ENCODE measurements at regions not wholly inside any gene's neighbourhood (a gene's known extent, or its start where the extent isn't known, plus 50 kb on each side); places are given as distances from the start of the nearest gene placed in this dataset.

GRCh38 chr20:4076033-4076432 is 60.7 kb upstream of the RNF24 start:
- ChIA-PET CTCF (ENCODE audit: low intra/inter-chr PET ratio, low total read pairs) (no interaction called here), POLR2A (no interaction called here)
- no peak for FAIRE-seq
- 3% methylated on average over 3 of the region's 3 CpGs for WGBS (ENCODE audit: low lambda C conversion rate)
- ATAC-seq = no peak
- H3K79me2 ChIP-seq (ENCODE audit: insufficient read depth, low read length) = no peaks in the 10 kb centered on the region
- in situ Hi-C loops (cut with HindIII; ENCODE audit: extremely low pct_ligation_motif_present, low pct_unique_long_range_greater_than_20kb) (no loop called here), intact Hi-C loops (cut with micrococcal nuclease; ENCODE audit: unreplicated experiment) (no loop called here)
- H2AFZ ChIP-seq (ENCODE audit: low read length) = no peak overlapping the region
- H3K36me3 ChIP-seq (replicated peaks in 1 of 2; ENCODE audit: control insufficient read depth in 1 of 2, insufficient read depth in 2 of 2, low read length in 2 of 2) = no peaks in the 10 kb centered on the region
- H3K9ac ChIP-seq (ENCODE audit: insufficient read depth, low read depth, low read length) = no peak overlapping the region
- H3K4me3 ChIP-seq (replicated peaks in 1 of 3; ENCODE audit: insufficient read depth in 1 of 3, low read depth in 2 of 3, low read length in 3 of 3) = no peak overlapping the region
- H3K27me3 ChIP-seq (ENCODE audit: control insufficient read depth in 1 of 2, insufficient read depth in 2 of 2, low read length in 2 of 2) = peaks cover 0 to 13% of the 10 kb centered on the region in 2 experiments; a peak in 1 of 5 replicates
- no peaks in the 10 kb centered on the region for H3K4me1 ChIP-seq (ENCODE audit: insufficient read depth, low read length)
- H3K9me3 ChIP-seq (ENCODE audit: low read length) = no peaks in the 10 kb centered on the region
- H3K27ac ChIP-seq (ENCODE audit: extremely low read length, insufficient read depth, low read length) = no peak overlapping the region
- DNase-seq (ENCODE audit: low spot score) = no peak
- no TSS peak for BruUV-seq (replicated peaks)
- no peaks in the 10 kb centered on the region for H4K20me1 ChIP-seq (ENCODE audit: insufficient read depth, low read length)
- TF ChIP-seq CBFB (CRISPR knock-in tag; IDR thresholded peaks at IDR 0.05) (no peak), PTBP1 (IDR thresholded peaks at IDR 0.05; ENCODE audit: low read depth, low read length, poor library complexity, severe bottlenecking) (no peak), ARID4A (CRISPR knock-in tag; IDR thresholded peaks at IDR 0.05; ENCODE audit: borderline replicate concordance) (no peak), MEF2D (CRISPR knock-in tag; IDR thresholded peaks at IDR 0.05) (no peak), GATAD1 (CRISPR knock-in tag; IDR thresholded peaks at IDR 0.05) (no peak), HNRNPL (IDR thresholded peaks at IDR 0.05; ENCODE audit: low read depth, low read length) (no peak), TFAP4 (IDR thresholded peaks at IDR 0.05; ENCODE audit: borderline replicate concordance, low read depth) (no peak), KLF15 (CRISPR knock-in tag; IDR thresholded peaks at IDR 0.05; ENCODE audit: borderline replicate concordance) (no peak), HOXA3 (CRISPR knock-in tag; IDR thresholded peaks at IDR 0.05) (no peak), HBP1 (CRISPR knock-in tag; IDR thresholded peaks at IDR 0.05; ENCODE audit: low read depth) (no peak), RNF219 (CRISPR knock-in tag; IDR thresholded peaks at IDR 0.05) (no peak), GATAD2A (CRISPR knock-in tag; IDR thresholded peaks at IDR 0.05) (no peak), ZBTB37 (CRISPR knock-in tag; IDR thresholded peaks at IDR 0.05) (no peak), ZNF331 (CRISPR knock-in tag; IDR thresholded peaks at IDR 0.05) (no peak), NBN (conservative IDR thresholded peaks at IDR 0.05) (no peak), PRPF4 (IDR thresholded peaks at IDR 0.05; ENCODE audit: low read depth, low read length, poor library complexity, severe bottlenecking) (no peak), ZSCAN29 (CRISPR knock-in tag; conservative IDR thresholded peaks at IDR 0.05) (no peak)
- H3K4me2 ChIP-seq (ENCODE audit: low read depth, low read length) = no peak overlapping the region
